HG03460 (cell line): ENCODE measurements at regions not wholly inside any gene's neighbourhood (a gene's known extent, or its start where the extent isn't known, plus 50 kb on each side); places are given as distances from the start of the nearest gene placed in this dataset.
"Not testable (repeated sequence)": the region's sequence is repeated elsewhere in the genome, so short reads cannot be mapped to it uniquely, and the experiment has no call there.

Experiments
- ATAC-seq: cut with Tn5 transposase; IDR thresholded peaks from one replicate; pipeline ENCODE4 v1.9.1; 2021; ENCODE audit not compliant: unreplicated experiment

DNA sequence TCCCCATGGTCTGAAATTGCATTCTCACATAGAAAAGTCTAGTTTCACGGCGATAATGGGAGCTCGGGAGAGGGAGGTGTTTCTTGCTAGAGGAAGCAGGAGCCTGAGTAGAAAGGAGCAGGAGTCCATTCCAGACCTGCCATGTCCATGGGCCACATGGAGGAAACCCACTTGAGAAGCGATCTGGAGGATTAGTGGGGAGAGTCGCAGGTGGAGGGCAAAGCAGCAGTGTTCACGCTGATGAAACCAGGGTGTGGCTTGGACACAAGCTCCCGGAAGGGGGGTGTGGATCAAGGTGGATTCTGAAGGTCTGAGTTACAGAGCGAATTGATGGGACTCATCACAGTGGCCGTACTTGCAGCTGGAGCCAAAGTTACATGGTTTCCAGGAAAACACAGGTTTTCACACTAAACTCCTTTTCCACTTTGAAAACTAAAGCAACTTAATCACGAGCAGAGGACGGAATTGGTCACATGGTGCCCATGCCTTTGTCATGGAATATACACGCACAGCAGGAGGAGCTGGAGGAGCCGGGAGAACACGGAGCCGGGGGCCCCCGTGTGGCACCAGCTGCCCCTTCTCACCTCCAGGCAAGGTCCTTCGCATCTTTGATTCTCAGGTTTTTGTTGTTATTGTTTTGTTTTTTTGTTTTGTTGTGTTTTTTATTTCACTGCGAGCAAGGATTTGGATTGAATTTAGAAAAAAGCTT is 255.1 kb upstream of the MYT1L start:
- ATAC-seq = no peak

DNA sequence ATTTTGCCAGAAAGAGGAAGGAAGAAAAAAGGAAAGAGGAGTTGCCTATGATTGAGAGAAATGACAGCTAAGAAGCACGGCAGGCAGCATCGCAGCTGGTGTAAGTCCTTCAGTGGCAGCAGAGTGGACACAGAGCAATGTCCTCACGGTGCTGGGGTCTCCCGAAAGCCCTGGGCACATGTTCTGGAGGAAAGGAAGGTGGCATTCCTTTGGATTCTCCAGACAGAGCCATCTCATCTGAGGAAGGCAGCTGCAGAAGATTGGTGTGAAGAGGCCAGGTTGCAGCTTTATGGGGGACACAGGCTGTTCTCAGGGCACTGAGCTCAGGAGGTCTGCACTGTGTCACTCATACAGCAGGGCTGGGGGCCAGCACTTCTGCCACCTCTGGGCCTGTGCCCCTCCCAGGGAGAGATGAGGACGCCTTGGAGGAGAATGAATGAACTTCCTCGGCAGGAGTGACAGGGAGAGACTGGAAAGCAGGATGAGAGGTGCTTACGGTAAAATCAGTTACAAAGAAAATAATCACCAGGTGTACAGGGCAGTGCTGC is 252.0 kb upstream of the MYT1L start:
- ATAC-seq = no peak

DNA sequence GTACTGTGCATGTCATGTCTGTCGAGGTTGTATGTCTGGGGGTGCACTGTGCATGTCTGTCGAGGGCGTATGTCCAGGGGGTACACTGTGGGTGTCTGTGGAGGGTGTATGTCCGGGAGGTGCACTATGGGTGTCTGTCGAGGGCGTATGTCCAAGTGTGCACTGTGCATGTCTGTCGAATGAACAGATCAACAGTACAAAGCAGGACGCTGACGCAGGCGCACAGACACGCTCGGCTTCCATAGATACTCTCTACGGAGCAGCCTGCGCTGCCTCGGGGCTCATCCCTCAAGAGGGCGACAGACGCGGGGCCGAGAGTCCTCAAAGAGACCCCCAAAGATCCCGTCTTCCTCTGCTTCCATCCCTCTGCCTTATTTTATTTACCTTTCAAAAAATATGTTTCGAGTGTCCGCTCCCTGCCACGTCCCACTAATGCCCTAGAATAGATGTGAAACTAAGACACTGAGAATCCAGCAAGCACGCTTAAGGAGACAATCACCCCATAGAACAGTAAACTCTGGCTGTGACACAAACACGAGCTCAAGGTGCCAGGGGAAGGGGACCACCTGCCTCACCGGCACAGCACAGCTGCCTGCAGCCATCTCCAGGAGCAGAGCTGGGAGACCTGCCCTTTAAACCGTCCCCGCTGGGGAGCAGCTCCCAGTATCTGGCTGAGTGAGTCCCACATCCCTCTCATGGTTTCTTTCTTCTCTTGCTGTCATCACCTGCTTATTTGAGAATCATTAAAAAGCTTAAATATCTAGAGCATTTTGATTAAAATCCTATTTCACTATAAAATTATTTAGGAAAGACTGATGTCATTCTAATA is 250.5 kb upstream of the MYT1L start:
- ATAC-seq = no peak

DNA sequence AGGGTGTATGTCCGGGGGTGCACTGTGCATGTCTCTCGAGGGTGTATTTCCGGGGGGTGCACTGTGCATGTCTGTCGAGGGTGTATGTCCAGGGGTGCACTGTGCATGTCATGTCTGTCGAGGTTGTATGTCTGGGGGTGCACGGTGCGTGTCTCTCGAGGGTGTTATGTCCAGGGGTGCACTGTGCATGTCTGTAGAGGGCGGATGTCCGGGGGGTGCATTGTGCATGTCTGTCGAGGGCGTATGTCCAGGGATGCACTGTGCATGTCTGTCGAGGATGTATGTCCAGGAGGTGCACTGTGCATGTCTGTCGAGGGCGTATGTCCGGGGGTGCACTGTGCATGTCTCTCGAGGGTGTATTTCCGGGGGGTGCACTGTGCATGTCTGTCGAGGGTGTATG is 249.8 kb upstream of the MYT1L start:
- not testable (repeated sequence) for ATAC-seq

DNA sequence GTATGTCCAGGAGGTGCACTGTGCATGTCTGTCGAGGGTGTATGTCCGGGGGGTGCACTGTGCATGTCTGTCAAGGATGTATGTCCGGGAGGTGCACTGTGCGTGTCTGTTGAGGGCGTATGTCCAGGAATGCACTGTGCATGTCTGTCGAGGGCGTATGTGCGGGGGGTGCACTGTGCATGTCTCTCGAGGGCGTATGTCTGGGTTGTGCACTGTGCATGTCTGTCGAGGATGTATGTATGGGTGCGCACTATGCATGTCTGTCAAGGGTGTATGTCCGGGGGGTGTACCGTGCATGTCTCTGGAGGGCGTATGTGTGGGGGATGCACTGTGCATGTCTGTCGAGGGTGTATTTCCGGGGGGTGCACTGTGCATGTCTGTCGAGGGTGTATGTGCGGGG is 249.3 kb upstream of the MYT1L start:
- no peak for ATAC-seq

DNA sequence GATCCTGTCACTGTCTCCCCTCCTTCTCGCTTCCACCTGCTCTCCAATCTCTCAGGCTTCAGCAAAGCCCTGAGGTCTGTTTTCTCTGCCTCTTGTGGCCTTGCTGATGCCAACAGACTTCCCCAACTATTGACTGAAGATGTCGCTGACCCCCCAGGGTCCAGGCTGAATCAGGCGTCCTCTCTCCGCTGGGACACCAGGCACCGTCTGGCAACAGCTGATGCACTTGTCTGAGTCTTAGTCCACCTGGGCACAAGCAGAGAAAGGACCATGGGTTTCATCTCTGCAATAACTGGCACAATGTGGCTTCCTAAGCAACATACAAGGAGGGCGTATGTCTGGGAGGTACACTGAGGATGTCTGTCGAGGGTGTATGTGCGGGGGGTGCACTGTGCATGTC is 248.7 kb upstream of the MYT1L start:
- ATAC-seq = no peak

DNA sequence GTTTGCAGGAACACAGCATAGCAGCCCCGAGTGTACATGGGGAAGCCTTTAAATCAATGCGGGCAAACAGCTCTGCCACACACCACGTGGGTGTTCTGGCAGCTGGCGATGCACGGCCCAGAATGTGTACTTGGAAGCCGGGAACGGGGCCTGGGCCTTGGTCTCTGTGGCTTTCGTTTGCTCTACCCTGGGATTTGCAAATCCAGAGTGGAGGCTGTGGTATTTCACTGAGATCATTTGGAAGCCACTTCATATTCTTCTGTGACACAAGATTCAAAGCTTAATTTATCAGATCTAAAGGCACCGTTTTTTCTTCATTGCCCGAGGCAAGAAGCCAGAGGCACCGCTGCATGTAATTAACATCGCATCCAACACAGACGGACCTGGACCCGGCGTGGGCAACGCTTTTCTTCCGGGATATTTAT is 246.3 kb upstream of the MYT1L start:
- no peak for ATAC-seq

DNA sequence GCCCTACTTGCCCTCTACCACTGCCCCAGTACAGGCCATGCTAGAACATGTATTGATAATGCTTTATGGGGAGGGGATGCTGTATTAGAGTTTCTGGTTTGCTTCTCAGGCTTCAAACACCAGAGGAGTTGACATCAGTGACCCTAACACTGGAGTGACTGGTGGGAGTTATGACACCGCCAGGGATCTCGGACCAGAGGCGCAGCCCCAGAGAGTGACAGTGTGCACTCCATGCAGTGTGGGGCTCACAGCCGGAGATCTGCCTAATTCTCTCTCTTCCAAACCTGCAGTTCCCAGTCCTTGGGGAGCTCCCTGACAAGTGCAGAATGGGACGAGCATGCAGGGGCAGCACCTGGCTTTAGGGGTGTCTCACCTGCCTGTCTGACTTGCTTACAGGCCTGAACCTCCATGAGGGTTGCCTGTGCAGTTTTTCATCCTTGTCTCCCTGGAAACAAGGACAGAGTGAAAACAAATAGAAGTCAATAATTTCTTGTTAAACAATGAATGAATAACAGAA is 244.9 kb upstream of the MYT1L start:
- ATAC-seq = no peak

DNA sequence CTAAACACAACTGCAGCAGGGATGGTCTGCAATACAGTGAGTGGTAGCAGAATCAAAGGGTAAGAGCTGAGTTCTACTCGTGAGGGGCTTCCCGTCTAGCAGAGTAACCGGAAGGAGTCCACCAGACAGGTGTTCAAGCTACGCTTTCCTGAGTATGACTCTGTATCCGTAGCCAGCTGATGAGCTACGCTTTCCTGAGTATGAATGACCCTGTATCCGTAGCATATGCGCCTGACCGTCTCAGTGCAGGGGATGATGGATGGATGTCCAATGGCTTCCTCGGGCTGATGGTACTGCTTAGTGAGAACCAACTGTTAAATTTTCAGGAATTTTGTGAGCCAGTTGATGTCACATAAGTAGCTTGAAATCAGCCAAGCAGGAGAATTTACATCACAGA is 244.1 kb upstream of the MYT1L start:
- no peak for ATAC-seq

DNA sequence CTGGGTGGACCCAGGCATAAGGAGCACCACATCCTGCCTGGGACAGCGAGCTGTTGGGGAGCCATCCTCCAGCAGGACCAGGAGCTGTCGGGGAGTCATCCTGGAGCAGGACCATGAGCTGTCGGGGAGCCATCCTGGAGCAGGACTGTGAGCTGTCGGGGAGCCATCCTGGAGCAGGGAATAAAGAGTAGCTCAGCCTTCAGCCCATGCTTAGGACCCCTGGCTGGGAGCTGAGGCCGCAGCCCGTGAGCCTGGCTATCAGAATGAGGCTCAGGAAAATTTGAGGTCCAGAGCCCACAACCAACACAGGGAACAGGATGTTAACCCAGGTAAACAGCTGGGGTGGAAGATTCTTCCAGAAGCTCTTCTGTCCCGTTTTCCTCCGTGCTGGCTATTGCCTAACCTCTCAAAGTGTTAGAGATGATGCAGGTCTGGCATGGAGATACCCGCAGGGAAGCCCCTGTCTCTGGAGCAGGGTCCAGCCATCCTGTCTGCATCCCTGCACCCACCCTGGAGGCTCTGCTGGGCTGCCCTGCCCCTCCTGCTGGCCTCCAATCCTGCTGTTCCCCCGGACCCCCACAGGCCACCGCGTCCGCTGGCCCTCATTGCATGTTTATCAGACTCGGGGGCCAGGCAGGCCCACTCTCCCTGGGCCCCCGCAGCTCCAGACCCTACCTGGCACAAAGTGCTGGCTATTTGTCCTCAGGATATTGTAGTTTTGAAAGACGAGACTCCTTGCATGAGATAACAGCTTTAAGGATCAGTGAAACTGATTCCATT is 243.5 kb upstream of the MYT1L start:
- no peak for ATAC-seq

DNA sequence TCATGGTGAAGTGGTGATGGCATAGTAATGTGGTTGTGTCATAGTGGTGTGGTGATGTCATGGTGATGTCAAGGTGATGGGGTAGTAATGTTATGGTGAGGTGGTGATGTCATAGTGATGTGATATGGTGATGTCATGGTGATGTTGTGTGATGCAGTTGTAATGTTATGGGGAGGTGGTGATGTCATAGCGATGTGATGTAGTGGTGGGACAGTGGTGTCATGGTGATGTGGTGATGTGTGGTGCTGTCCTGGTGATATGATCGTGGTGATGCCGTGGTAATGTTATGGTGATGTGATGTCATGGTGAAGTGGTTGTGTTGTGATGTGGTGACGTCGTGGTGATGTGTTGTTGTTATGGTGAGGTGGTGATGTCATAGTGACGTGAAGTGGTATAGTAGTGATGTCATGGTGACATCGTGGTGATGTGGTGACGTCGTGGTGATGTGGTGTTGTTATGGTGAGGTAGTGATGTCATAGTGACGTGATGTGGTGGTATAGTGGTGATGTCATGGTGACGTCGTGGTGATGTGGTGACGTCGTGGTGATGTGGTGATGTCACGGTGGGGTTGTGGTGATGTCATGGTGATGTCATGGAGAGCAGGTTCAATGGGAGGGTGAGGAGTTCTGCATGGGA is 242.7 kb upstream of the MYT1L start:
- ATAC-seq = no peak

DNA sequence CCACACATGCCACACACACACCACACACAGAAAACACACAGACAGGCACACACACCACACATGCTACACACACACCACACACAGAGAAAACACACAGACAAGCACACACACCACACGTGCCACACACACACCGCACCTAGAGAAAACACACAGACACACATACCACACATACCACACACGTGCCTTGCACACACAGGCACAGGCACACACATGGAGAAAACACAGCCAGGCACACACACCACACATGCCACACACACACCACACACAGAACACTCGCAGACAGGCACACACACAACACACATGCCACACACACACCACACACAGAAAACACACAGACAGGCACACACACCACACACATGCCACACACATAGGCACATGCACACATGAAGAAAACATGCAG is 242.1 kb upstream of the MYT1L start:
- ATAC-seq = no peak

DNA sequence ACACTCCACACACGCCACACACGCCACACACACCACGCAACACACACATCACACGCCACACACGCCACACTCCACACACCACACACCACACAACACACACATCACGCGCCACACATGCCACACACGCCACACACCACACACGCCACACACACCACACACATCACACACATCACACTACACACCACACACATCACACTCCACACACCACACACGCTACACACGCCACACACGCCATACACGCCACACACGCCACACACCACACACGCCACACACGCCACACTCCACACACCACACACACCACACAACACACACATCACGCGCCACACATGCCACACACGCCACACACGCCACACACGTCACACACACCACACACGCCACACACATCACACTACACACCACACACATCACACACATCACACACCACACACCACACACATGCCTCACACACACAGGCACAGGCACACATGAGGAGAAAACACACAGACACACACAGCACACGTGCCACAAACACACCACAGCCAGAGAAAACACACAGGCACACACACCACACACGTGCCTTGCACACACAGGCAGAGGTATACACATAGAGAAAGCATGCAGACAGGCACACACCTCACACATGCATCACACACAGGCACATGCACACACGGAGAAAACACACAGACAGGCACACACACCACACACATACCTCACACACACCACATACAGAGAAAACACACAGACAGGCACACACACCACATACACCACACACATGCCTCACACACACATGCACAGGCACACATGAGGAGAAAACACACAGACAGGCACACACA is 241.5 kb upstream of the MYT1L start:
- no peak for ATAC-seq

DNA sequence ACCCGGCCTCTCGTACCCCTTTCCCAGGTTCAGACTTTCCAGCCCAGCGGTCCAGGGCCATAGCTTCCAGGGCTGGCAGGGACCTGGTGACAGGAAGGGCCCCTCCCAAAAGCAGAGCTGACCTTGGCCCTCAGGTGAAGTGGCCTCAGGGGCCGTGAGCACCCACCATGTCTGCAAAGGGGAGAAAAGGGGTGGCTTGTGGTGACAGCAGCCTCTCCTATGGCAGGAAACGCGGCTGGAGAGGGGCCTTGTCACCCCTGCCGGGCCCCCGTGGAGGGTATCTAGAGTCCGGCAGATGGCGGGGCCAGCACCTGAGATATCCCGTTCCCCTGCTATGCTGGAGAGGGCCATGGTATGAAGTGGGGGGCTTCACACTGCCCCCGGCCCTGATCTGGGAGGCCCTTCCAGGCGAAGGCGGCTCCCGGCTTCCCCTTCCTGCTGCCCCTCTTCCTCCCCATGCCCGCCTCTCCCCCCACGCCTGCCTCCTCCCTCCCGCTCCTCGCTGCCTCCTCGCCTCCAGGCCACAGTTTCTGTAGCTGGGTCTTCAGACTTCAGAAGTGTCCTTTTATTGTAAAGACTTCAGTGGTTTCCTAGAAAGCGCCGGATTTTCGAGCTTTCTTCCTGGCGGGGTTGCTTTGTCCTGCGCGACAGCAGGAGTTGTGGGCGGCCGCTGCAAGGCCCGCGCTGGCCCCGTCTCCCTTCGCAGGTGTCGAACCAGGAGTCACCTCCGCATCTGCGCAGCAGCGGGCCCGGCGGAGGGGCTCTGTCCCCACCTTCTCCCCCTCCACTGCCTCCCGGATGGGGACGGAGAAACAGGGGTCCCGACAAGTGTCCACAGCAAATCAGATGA is 240.5 kb upstream of the MYT1L start:
- no peak for ATAC-seq

DNA sequence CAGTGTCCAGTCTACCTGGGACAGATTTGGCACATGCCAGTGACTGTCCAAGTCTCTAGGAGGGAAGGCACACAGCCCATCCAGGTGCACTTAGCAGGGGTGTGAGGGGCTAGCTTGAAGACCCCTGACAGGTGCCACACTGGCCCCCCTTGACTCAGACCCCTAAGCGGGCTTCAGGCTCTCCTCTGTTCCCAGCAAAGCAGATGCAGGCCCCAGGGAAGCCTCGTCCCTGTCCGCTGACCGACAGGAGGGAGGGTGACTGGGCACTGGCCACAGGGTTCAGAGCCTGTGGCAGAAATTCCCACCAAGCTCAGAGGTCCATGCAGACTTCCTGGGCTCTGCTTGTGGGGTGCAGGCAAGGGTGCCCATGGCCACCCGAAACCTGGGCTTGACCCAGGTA is 239.8 kb upstream of the MYT1L start:
- no peak for ATAC-seq

DNA sequence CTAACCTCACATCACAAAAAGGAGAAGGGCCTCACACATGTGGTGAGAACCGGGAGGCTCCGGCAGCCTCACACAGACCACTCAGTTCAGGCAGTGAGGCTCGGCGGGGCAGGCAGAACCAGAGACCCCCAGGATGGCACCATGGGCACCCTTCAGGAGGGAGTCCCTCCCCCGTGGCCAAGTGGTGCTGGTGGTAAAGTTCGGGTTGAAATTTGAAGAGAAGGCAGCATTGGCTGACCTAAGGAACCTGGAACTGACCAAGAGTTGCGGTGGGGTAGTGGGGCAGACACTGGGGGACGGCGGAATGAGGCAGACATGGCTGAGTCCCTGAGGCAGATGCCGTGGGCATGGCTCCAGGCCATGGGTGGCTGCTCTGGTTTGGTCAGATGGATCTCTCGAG is 239.3 kb upstream of the MYT1L start:
- ATAC-seq = no peak

DNA sequence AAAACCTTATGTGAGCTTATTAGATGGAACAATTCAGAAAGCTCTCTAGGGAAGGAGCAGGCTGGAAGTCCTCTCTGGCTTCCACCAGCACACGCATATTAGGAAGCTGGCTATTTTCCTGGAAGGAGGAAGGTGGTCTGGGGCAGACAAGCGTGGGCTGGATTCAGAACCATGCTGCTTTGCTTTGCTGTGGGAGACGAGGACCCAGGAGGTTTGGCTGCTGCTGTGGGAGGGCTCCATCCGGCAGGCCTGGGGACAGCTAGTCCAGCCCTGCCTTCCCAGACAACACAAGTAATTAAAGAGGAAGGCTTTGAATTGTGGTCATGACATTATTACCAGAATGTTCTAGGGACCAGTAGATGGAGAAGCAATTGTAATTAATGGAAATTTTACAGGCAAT is 238.8 kb upstream of the MYT1L start:
- no peak for ATAC-seq

DNA sequence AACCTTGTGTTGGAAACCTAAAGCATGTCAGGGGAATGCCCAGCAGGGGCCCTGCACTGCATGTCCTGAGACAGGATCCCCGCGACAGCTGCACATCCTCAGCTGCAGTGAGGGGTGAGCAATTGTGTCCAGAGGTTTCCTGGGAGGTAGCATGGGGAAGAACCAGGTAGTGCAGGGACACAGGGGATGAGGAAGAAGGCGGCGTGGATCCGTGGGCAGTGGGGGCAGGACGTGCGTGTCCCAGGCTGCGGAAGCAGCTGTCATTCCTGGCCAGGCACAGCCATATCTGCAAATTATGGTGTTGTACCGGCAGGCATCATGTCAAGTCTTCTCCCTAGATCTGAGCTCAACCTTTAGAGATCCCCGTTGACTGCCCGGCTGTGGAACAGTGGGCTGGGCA is 238.2 kb upstream of the MYT1L start:
- ATAC-seq = no peak

DNA sequence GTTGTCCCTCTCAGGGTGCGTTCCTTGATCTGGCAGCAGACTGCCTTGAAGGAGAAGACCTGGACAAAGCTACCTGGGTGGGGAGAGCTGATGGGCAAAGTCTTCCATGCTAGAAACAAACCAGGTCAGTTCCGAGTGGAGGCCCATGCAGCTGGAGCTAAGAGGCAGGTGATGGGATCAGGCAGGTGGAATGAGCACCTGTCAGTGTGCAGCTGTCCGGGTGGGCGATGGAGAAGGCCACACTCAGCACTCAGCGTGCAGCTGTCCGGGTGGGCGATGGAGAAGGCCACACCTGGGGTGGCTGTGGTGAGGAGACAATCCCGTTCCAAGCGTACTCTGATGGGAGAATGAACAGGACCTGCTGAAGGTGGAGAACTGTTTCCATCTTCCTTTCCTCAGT is 237.3 kb upstream of the MYT1L start:
- no peak for ATAC-seq
